ENCODE measurements at regions not wholly inside any gene's neighbourhood (a gene's known extent, or its start where the extent isn't known, plus 50 kb on each side); places are given as distances from the start of the nearest gene placed in this dataset.

DNA sequence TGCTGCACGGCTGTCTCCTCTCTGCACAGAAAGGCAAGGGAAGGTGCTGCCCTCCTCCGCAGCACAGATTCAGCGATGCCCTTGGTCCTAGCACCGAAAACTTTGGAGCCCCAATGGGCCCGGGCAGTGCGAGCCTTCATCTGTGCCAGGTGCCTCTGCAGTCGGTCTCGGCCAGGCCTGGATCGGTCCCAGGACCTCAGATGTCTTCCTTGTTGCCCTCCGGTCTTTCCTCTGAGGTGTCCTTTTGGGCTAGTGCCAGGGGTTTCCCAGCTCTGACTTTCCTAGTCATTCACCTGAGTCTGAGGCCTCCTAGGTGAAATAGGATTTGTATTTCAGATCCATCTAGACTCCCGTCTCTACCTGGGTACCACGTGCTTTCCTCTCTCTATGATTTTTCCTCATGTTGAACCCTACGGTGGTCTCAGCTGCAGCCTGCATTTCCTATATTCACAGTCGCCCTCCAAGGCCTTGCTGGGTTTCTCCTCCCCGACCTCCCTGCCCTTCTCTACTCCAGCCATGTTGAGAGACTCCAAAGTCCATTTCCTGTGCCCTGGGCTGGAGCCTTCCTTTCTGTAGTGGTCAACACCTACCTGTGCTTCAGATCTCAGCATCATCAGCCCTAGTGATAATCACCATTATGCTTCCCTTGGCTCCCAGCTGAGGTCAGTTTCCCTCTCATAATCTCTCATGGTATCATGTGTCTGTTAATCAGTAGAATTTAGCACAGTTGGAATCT, 92.0 kb upstream of the PRSS58 start (continued):
- TF ChIP-seq, protein P1, sequence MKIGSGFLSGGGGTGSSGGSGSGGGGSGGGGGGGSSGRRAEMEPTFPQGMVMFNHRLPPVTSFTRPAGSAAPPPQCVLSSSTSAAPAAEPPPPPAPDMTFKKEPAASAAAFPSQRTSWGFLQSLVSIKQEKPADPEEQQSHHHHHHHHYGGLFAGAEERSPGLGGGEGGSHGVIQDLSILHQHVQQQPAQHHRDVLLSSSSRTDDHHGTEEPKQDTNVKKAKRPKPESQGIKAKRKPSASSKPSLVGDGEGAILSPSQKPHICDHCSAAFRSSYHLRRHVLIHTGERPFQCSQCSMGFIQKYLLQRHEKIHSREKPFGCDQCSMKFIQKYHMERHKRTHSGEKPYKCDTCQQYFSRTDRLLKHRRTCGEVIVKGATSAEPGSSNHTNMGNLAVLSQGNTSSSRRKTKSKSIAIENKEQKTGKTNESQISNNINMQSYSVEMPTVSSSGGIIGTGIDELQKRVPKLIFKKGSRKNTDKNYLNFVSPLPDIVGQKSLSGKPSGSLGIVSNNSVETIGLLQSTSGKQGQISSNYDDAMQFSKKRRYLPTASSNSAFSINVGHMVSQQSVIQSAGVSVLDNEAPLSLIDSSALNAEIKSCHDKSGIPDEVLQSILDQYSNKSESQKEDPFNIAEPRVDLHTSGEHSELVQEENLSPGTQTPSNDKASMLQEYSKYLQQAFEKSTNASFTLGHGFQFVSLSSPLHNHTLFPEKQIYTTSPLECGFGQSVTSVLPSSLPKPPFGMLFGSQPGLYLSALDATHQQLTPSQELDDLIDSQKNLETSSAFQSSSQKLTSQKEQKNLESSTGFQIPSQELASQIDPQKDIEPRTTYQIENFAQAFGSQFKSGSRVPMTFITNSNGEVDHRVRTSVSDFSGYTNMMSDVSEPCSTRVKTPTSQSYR (CRISPR knock-in tag; IDR thresholded peaks at IDR 0.05), result no peak
- no peak for TF ChIP-seq MLX (CRISPR knock-in tag; IDR thresholded peaks at IDR 0.05)
- no peak for TF ChIP-seq USF2 (CRISPR knock-in tag; IDR thresholded peaks at IDR 0.05)
- no peak for TF ChIP-seq E2F4 (CRISPR knock-in tag; IDR thresholded peaks at IDR 0.05; ENCODE audit: borderline replicate concordance, low read depth)
- TF ChIP-seq, protein P2, sequence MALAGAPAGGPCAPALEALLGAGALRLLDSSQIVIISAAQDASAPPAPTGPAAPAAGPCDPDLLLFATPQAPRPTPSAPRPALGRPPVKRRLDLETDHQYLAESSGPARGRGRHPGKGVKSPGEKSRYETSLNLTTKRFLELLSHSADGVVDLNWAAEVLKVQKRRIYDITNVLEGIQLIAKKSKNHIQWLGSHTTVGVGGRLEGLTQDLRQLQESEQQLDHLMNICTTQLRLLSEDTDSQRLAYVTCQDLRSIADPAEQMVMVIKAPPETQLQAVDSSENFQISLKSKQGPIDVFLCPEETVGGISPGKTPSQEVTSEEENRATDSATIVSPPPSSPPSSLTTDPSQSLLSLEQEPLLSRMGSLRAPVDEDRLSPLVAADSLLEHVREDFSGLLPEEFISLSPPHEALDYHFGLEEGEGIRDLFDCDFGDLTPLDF (CRISPR knock-in tag; IDR thresholded peaks at IDR 0.05), result no peak
- no peak for TF ChIP-seq MYBL2 (CRISPR knock-in tag; IDR thresholded peaks at IDR 0.05)
- TF ChIP-seq ZNF396 (CRISPR knock-in tag; IDR thresholded peaks at IDR 0.05; ENCODE audit: borderline replicate concordance), result no peak
- TF ChIP-seq, protein P3, sequence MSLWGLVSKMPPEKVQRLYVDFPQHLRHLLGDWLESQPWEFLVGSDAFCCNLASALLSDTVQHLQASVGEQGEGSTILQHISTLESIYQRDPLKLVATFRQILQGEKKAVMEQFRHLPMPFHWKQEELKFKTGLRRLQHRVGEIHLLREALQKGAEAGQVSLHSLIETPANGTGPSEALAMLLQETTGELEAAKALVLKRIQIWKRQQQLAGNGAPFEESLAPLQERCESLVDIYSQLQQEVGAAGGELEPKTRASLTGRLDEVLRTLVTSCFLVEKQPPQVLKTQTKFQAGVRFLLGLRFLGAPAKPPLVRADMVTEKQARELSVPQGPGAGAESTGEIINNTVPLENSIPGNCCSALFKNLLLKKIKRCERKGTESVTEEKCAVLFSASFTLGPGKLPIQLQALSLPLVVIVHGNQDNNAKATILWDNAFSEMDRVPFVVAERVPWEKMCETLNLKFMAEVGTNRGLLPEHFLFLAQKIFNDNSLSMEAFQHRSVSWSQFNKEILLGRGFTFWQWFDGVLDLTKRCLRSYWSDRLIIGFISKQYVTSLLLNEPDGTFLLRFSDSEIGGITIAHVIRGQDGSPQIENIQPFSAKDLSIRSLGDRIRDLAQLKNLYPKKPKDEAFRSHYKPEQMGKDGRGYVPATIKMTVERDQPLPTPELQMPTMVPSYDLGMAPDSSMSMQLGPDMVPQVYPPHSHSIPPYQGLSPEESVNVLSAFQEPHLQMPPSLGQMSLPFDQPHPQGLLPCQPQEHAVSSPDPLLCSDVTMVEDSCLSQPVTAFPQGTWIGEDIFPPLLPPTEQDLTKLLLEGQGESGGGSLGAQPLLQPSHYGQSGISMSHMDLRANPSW (CRISPR knock-in tag; conservative IDR thresholded peaks at IDR 0.05; ENCODE audit: low read depth), result no peak
- no peak for TF ChIP-seq CREM (CRISPR knock-in tag; IDR thresholded peaks at IDR 0.05)
- TF ChIP-seq TEAD1 (CRISPR knock-in tag; IDR thresholded peaks at IDR 0.05), result no peak
- TF ChIP-seq GABPB1 (CRISPR knock-in tag; IDR thresholded peaks at IDR 0.05), result no peak
- TF ChIP-seq, protein P4, sequence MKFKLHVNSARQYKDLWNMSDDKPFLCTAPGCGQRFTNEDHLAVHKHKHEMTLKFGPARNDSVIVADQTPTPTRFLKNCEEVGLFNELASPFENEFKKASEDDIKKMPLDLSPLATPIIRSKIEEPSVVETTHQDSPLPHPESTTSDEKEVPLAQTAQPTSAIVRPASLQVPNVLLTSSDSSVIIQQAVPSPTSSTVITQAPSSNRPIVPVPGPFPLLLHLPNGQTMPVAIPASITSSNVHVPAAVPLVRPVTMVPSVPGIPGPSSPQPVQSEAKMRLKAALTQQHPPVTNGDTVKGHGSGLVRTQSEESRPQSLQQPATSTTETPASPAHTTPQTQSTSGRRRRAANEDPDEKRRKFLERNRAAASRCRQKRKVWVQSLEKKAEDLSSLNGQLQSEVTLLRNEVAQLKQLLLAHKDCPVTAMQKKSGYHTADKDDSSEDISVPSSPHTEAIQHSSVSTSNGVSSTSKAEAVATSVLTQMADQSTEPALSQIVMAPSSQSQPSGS (CRISPR knock-in tag; IDR thresholded peaks at IDR 0.05; ENCODE audit: borderline replicate concordance, low read depth), result no peak
- TF ChIP-seq AR (CRISPR knock-in tag; IDR thresholded peaks at IDR 0.05), result no peak
- TF ChIP-seq, protein P5, sequence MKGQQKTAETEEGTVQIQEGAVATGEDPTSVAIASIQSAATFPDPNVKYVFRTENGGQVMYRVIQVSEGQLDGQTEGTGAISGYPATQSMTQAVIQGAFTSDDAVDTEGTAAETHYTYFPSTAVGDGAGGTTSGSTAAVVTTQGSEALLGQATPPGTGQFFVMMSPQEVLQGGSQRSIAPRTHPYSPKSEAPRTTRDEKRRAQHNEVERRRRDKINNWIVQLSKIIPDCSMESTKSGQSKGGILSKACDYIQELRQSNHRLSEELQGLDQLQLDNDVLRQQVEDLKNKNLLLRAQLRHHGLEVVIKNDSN (CRISPR knock-in tag; IDR thresholded peaks at IDR 0.05), result no peak
